ENCODE measurements at regions not wholly inside any gene's neighbourhood (a gene's known extent, or its start where the extent isn't known, plus 50 kb on each side); places are given as distances from the start of the nearest gene placed in this dataset.
A peak's percentile ranks its signal among the peaks of the same experiment; 100 is the strongest.

- DNase-seq, result no peak
Measured at GRCh38 chr22:48560836-48561235, 1266.8 kb downstream of the BRD1 start.

- no peak for DNase-seq
Measured at GRCh38 chr22:48560389-48560751, 1267.3 kb downstream of the BRD1 start.

GRCh38 chr22:48559647-48560388 lies 1267.9 kb downstream of the BRD1 start:
- DNase-seq, result no peak

- DNase-seq, result no peak
Measured at GRCh38 chr22:48558606-48559402, 1268.9 kb downstream of the BRD1 start.

GRCh38 chr22:48558016-48558415 lies 1269.7 kb downstream of the BRD1 start:
- DNase-seq, result no peak

- no peak for DNase-seq
Measured at GRCh38 chr22:48557473-48557872, 1270.2 kb downstream of the BRD1 start.

GRCh38 chr22:48556751-48557150 lies 1270.9 kb downstream of the BRD1 start:
- DNase-seq, result no peak

GRCh38 chr22:48556222-48556621 lies 1271.5 kb downstream of the BRD1 start:
- DNase-seq, result no peak

- DNase-seq, result no peak
Measured at GRCh38 chr22:48555606-48556005, 1272.1 kb downstream of the BRD1 start.

- peak; percentile 60 for DNase-seq
Measured at GRCh38 chr22:48554893-48555572, 1272.6 kb downstream of the BRD1 start.

GRCh38 chr22:48553694-48554308 lies 1273.9 kb downstream of the BRD1 start:
- DNase-seq, result no peak

- DNase-seq, result no peak
Measured at GRCh38 chr22:48553119-48553518, 1274.6 kb downstream of the BRD1 start.

GRCh38 chr22:48551716-48552268 lies 1275.9 kb downstream of the BRD1 start:
- no peak for DNase-seq

GRCh38 chr22:48551061-48551460 lies 1276.6 kb downstream of the BRD1 start:
- no peak for DNase-seq

- no peak for DNase-seq
Measured at GRCh38 chr22:48548391-48548790, 1279.3 kb downstream of the BRD1 start.

- DNase-seq, result no peak
Measured at GRCh38 chr22:48547971-48548370, 1279.7 kb downstream of the BRD1 start.

- DNase-seq, result no peak
Measured at GRCh38 chr22:48546653-48547424, 1280.8 kb downstream of the BRD1 start.

GRCh38 chr22:48545987-48546386 lies 1281.7 kb downstream of the BRD1 start:
- DNase-seq, result no peak

- no peak for DNase-seq
Measured at GRCh38 chr22:48541401-48542098, 1286.1 kb downstream of the BRD1 start.

GRCh38 chr22:48539261-48539660 lies 1288.4 kb downstream of the BRD1 start:
- no peak for DNase-seq

- no peak for DNase-seq
Measured at GRCh38 chr22:48538291-48538820, 1289.3 kb downstream of the BRD1 start.
